ENCODE measurements at regions not wholly inside any gene's neighbourhood (a gene's known extent, or its start where the extent isn't known, plus 50 kb on each side); places are given as distances from the start of the nearest gene placed in this dataset.

- DNase-seq = no peak
These were observed 593.7 kb upstream of the KLF4 start for GRCh38 chr9:108083160-108083750.

- DNase-seq = no peak
These were observed 591.5 kb upstream of the KLF4 start for GRCh38 chr9:108081112-108081511.

GRCh38 chr9:108080285-108080684 is 590.7 kb upstream of the KLF4 start:
- DNase-seq = no peak

GRCh38 chr9:108078811-108079210 is 589.2 kb upstream of the KLF4 start:
- DNase-seq = no peak

- no peak for DNase-seq
These were observed 588.8 kb upstream of the KLF4 start for GRCh38 chr9:108078375-108078774.

- DNase-seq = no peak
These were observed 588.0 kb upstream of the KLF4 start for GRCh38 chr9:108077556-108077955.

- DNase-seq = no peak
These were observed 585.3 kb upstream of the KLF4 start for GRCh38 chr9:108074900-108075299.

GRCh38 chr9:108073823-108074222 is 584.3 kb upstream of the KLF4 start:
- no peak for DNase-seq

GRCh38 chr9:108072740-108073139 is 583.2 kb upstream of the KLF4 start:
- DNase-seq = no peak

- no peak for DNase-seq
These were observed 581.3 kb upstream of the KLF4 start for GRCh38 chr9:108070861-108071260.

GRCh38 chr9:108069991-108070390 is 580.4 kb upstream of the KLF4 start:
- DNase-seq = no peak

- no peak for DNase-seq
These were observed 573.1 kb upstream of the KLF4 start for GRCh38 chr9:108062680-108063079.

- no peak for DNase-seq
These were observed 570.6 kb upstream of the KLF4 start for GRCh38 chr9:108060175-108060574.

GRCh38 chr9:108058135-108058814 is 568.7 kb upstream of the KLF4 start:
- DNase-seq = no peak

GRCh38 chr9:108057421-108058134 is 568.0 kb upstream of the KLF4 start:
- DNase-seq = no peak

- DNase-seq = no peak
These were observed 567.3 kb upstream of the KLF4 start for GRCh38 chr9:108056805-108057386.

- DNase-seq = no peak
These were observed 566.7 kb upstream of the KLF4 start for GRCh38 chr9:108056084-108056804.

GRCh38 chr9:108054131-108054630 is 564.6 kb upstream of the KLF4 start:
- DNase-seq = no peak

- peak; percentile 1 for DNase-seq
These were observed 564.0 kb upstream of the KLF4 start for GRCh38 chr9:108053555-108054061.

GRCh38 chr9:108052431-108053080 is 563.0 kb upstream of the KLF4 start:
- no peak for DNase-seq

GRCh38 chr9:108050894-108051293 is 561.3 kb upstream of the KLF4 start:
- no peak for DNase-seq

Measured in NCI-H2107 (cell line).